NCI-H1436 treated with DMSO at 0.1 percent for 48 hours (cell line): ENCODE measurements at regions not wholly inside any gene's neighbourhood (a gene's known extent, or its start where the extent isn't known, plus 50 kb on each side); places are given as distances from the start of the nearest gene placed in this dataset.
A peak's percentile ranks its signal among the peaks of the same experiment; 100 is the strongest.
"Not testable (repeated sequence)": the region's sequence is repeated elsewhere in the genome, so short reads cannot be mapped to it uniquely, and the experiment has no call there.

Source experiments
- DNase-seq: peaks from one replicate; lab custom pipeline; 2025; lab: John Stamatoyannopoulos, UW

DNA sequence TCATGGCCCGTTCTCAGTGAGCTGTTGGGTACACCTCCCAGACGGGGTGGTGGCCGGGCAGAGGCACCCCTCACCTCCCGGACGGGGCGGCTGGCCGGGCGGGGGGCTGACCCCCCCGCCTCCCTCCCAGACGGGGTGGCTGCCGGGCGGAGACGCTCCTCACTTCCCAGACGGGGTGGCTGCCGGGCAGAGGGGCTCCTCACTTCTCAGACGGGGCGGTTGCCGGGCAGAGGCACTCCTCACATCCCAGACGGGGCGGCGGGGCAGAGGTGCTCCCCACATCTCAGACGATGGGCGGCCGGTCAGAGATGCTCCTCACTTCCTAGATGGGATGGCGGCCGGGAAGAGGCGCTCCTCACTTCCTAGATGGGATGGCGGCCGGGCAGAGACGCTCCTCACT, 129.7 kb upstream of the DAAM1 start:
- not testable (repeated sequence) for DNase-seq

DNA sequence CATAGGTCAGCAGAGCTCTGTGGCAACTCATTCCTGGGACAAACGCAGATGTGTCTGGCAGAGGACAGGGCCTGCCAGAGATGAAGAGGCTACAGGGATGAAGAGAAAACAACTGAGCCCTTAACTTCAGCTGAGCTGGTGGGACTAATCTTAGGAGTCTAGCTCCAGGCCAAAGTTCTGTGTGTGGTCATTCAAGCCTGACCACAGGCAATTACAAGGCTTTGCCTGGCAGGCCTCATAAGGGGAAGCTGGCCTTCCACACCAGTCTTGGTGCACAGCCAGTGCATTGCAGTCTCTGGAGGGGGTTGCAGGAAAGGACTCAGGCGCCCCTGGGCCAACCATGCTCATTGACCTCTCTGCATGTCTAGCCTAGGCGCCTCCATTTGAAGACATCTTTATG, 127.6 kb upstream of the DAAM1 start:
- no peak for DNase-seq

GRCh38 chr14:59061292-59061691, 127.2 kb upstream of the DAAM1 start:
- no peak for DNase-seq

GRCh38 chr14:59063259-59063658, 125.2 kb upstream of the DAAM1 start:
- DNase-seq, result no peak

- DNase-seq, result no peak
Measured at GRCh38 chr14:59067127-59067894, 121.2 kb upstream of the DAAM1 start.

GRCh38 chr14:59069163-59069854, 119.2 kb upstream of the DAAM1 start:
- DNase-seq, result no peak

DNA sequence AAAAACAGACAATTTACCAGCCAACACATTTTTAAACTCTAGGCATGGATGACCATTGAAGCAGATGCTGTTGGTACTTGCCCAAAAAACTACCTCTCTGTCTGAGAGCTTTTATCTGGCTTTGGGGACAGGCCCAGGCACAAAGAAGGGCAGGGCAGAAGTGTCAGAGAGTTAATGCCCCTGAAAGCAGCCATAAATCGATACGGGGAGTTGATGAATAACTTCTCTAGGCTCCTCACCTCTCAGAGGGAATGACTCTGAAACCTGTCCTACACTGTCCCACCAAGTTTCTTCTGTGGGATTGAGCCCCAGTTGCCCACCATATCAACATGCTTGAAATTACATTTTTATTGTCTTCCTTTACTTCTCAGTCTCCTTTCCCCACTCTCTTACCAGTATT, 113.0 kb upstream of the DAAM1 start:
- DNase-seq, result no peak

- DNase-seq, result no peak
Measured at GRCh38 chr14:59081720-59082119, 106.7 kb upstream of the DAAM1 start.

DNA sequence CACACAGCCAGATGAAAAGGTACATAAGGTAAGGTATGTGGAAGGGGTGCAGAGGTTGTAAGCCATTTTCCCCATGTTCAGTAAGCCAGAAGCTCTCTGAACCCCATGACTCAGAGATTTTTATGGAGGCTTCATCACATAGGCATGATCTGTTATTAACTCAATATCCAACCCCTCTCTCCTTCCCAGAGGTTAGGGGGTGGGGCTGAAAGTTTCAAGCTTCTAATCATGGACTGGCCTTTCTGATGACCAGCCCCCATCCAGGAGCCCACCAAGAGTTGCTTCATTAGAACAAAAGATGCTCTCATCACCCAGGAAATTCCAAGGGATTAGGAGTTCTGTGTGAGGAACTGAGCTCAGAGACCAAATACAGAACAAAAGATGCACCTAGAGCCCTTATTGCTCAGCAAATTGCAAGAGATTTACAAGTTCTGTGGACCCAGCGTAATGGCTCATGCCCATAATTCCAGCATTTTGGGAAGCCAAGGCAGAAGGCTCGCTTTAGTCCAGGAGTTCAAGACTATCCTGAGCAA, 103.2 kb upstream of the DAAM1 start:
- no peak for DNase-seq

- DNase-seq, result no peak
Measured at GRCh38 chr14:59086241-59086882, 102.1 kb upstream of the DAAM1 start.

GRCh38 chr14:59087240-59087639, 101.2 kb upstream of the DAAM1 start:
- DNase-seq, result no peak

DNA sequence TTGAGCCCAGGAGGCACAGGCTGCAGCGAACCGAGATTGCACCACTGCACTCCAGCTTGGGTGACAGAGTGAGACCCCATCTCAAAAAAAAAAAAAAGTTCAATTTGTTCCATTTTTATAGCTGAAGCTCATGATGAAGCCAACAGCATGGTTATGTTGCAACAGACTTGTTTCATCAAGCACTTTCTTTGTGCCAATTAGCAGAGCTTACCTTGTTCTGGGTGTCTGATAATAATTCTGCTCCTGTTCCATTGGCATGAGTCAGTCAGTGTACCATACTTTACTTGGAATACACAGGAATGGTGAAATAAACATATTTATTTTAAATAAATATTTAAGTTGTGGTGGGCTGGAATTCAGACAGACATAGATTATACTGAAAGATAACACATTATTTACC, 100.8 kb upstream of the DAAM1 start:
- no peak for DNase-seq

GRCh38 chr14:59090572-59090971, 97.9 kb upstream of the DAAM1 start:
- no peak for DNase-seq

DNA sequence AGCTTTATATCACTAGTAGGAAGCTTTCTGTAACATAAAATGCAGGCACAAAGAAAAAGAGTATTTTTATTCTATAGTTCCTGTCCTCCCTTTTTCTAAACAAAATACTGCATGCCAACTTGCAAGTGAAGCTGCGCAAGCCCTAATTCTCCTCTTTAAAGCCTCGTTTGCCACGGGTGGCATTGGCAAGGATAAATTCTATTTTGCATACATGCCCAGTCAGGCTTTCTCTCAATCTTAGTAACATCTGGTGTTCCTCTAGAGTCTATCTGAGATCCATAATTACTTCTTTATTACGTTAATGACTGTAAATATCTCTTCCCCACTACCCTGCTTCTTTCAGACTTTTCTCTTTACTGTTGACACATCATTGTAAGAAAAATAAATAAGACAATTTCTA, 97.1 kb upstream of the DAAM1 start:
- DNase-seq, result no peak

- no peak for DNase-seq
Measured at GRCh38 chr14:59091976-59092375, 96.5 kb upstream of the DAAM1 start.

- no peak for DNase-seq
Measured at GRCh38 chr14:59093902-59094301, 94.6 kb upstream of the DAAM1 start.

- no peak for DNase-seq
Measured at GRCh38 chr14:59096303-59096702, 92.2 kb upstream of the DAAM1 start.

GRCh38 chr14:59097681-59098080, 90.8 kb upstream of the DAAM1 start:
- no peak for DNase-seq

GRCh38 chr14:59098377-59098776, 90.1 kb upstream of the DAAM1 start:
- no peak for DNase-seq

- no peak for DNase-seq
Measured at GRCh38 chr14:59100205-59100604, 88.3 kb upstream of the DAAM1 start.

DNA sequence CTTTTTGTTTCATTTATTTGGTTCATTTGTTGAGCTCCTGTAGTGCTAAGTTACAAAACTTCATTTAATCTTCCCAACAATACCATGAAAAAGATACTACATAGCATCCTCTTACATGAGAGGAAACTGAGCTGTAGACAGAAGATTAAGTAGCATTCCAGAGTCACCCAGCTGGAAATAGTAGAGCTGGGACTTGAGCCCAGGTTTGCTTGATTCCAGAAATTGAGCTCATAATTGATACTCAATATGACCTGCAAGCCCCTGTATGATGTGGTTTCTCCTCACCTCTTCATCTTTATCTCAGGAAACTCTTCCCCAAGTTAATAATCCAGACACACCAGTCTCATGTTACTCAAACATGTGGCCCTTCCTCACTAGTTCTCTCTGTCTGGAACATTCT, 87.0 kb upstream of the DAAM1 start:
- no peak for DNase-seq

GRCh38 chr14:59103396-59103795, 85.1 kb upstream of the DAAM1 start:
- DNase-seq, result no peak

DNA sequence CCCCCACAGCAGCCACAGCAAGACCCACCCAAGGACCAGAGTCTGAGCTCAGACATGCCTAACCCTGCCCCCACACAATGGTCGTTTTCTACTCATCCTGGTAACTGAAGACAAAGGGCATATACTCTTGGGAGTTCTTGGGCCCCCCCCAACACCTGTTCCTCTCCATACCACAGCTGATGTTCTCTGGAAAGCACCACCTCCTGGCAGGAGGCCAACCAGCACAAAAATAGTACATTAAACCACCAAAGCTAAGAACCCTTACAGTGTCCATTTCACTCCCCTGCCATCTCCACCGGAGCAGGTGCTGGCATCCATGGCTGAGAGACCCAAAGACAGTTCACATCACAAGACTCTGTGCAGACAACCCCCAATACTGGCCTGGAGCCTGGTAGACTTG, 80.6 kb upstream of the DAAM1 start:
- peak; percentile 78 for DNase-seq
